WI38 (cell line): ENCODE measurements at regions not wholly inside any gene's neighbourhood (a gene's known extent, or its start where the extent isn't known, plus 50 kb on each side); places are given as distances from the start of the nearest gene placed in this dataset.
"Not testable (repeated sequence)": the region's sequence is repeated elsewhere in the genome, so short reads cannot be mapped to it uniquely, and the experiment has no call there.

Source experiments
- H3K4me3 ChIP-seq: 2 replicates; pipeline ENCODE4 v1.5.1; 2011; ENCODE audit warnings: low read depth, mild to moderate bottlenecking, control low read depth, low read length

DNA sequence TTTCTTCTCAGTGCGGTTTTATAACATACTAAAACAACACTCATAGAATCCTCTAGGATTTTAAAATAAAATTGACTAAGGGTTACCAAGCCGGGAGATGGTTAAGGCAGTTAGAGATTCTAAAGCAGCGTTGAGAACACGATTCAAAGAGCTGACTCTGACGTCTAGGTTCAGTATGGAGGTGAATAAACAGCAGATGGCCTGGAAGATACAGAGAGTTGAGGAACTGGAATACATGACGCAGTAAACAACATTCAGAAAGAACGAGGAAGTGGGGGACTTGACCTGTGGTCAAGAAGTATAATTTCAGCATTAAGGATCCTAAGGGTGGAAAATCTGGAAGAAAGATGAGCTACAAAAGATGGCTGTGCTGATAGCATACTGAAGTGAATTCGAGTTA, 68.4 kb upstream of the NBPF26 start:
- not testable (repeated sequence) for H3K4me3 ChIP-seq

DNA sequence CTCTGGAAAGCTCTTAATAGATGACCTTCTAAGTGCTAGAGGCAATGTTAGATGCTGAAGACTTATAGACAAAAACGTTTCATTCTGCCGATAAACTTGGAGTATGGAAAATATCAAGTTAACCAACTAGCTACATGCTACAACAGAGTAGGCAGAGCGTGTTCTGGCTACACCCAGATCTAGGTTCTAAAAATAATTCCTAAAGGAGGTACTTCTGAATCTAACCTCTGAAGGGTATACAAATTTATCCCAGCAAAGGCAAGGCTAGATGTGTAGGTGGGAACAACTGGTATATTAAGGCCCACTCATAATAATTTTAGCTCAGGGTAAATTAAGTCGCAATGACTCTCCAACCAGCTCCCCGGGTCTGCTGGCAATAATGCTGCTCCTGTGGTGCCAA, 67.6 kb upstream of the NBPF26 start:
- not testable (repeated sequence) for H3K4me3 ChIP-seq

DNA sequence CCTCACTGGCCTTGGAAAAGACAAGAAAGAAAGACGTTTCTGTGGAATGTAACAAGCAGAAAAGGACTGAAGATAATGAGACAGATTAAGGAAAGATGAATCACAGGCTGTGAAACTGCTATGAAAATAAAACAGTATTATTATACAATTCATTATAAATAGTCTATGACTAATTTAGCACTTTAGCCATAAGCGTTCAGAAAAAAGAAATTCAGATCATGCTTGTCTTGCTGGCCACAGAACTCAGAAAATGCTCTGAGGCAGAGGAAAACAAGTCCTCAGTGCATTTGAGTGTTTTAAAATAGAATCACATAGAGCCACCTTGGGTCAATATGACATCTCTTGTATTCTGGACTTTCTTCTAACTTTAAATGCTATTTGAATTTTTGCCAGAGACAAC, 65.9 kb upstream of the NBPF26 start:
- H3K4me3 ChIP-seq: not testable (repeated sequence)

DNA sequence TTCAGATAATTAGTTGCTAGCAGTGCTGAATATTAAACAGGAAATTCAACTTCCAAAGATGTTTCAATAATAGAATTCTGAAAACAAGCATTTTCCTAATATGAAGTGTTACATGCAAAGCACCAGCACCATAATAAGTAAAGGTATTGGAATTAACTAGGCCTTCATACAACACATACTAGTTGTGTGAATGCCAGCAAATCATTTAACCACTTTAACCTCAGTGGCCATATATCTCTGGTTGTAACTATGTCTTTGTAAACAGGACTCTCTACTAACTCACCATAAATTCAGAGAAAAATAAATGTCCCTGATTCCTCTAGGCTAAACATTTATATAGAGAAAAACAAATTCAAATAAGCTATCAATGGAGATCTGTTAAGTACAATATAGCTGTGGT, 65.1 kb upstream of the NBPF26 start:
- not testable (repeated sequence) for H3K4me3 ChIP-seq

DNA sequence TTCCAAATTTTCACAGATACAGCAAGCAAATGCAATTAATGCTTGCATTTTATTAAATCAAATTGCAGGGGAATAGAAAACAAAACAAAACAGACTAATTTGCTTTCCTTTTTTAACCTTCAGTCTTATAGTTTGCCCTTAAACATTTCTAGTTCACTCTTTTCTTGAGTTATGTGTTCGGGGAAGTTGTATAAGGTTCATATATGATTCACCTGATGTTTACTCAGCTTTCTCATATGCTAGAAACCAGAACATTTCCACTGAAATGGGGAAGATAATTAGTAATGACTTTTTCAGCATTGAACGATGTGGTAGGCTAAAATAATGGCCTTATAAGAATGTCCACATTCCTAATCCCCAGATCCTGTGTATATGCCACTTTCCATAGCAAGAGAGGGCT, 64.6 kb upstream of the NBPF26 start:
- H3K4me3 ChIP-seq: not testable (repeated sequence)

GRCh38 chr1:120664376-120665249, 59.1 kb upstream of the NBPF26 start:
- H3K4me3 ChIP-seq: peak overlapping the region; percentile 22; the same call in 1 of the 2 replicates

GRCh38 chr1:120665250-120665577, 58.5 kb upstream of the NBPF26 start:
- peak overlapping the region; percentile 22; the same call in 1 of the 2 replicates for H3K4me3 ChIP-seq

DNA sequence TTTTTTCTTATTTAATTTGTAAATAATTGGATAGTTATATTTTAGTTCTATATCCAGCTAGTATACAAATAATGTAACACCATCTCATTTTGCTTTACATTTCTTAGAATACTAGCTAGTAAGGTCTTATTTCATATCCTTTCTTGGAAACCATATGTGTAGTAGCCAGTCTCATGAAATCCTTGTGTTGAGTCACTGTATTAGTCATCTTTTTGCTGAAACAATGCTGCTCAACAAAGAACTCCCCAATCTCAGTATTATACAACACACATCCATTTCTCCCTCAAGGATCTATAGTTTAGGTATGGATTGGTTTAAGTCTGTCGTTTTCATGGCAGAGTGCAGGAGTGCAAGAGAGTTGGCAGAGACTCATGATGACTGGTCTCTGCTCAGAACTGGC, 55.6 kb upstream of the NBPF26 start:
- H3K4me3 ChIP-seq: not testable (repeated sequence)
